H9 (cell line): ENCODE measurements at regions not wholly inside any gene's neighbourhood (a gene's known extent, or its start where the extent isn't known, plus 50 kb on each side); places are given as distances from the start of the nearest gene placed in this dataset.

ENCODE experiments used
- DNase-seq: peaks from one replicate; pipeline ENCODE4 v3.0.0-alpha.2; 2017
- H2AFZ ChIP-seq: one replicate; pipeline ENCODE4 v1.6.1; 2013; ENCODE audit warnings: mild to moderate bottlenecking, low read length, control low read depth, moderate library complexity
- H2AK5ac ChIP-seq: 2 replicates; pipeline ENCODE4 v1.6.1; 2013; ENCODE audit warnings: low read length, control low read depth, mixed read lengths; ENCODE audit not compliant: insufficient read length
- H2BK120ac ChIP-seq: one replicate; pipeline ENCODE4 v1.6.1; 2013; ENCODE audit warnings: low read depth, mild to moderate bottlenecking, low read length, control low read depth, inconsistent platforms; ENCODE audit not compliant: poor library complexity, severe bottlenecking
- H2BK12ac ChIP-seq: 2 replicates; pipeline ENCODE4 v1.6.1; 2013; ENCODE audit warnings: low read length, control low read depth, mixed read lengths, low read depth; ENCODE audit not compliant: insufficient read length
- H2BK15ac ChIP-seq: 2 replicates; pipeline ENCODE4 v1.6.1; 2013; ENCODE audit warnings: low read depth, low read length, control low read depth
- H2BK20ac ChIP-seq: one replicate; pipeline ENCODE4 v1.6.1; 2013; ENCODE audit warnings: low read depth, mild to moderate bottlenecking, low read length, control low read depth, inconsistent platforms; ENCODE audit not compliant: poor library complexity, severe bottlenecking
- H2BK5ac ChIP-seq: 2 replicates; pipeline ENCODE4 v1.6.1; 2013; ENCODE audit warnings: low read length, control low read depth, mixed read lengths; ENCODE audit not compliant: insufficient read length
- H3K14ac ChIP-seq: 2 replicates; pipeline ENCODE4 v1.6.1; 2013; ENCODE audit warnings: low read length, control low read depth; ENCODE audit not compliant: insufficient read depth
- H3K18ac ChIP-seq: 2 replicates; pipeline ENCODE4 v1.6.1; 2013; ENCODE audit warnings: low read depth, mild to moderate bottlenecking, mixed read lengths, low read length, control low read depth; ENCODE audit not compliant: insufficient read length
- H3K23ac ChIP-seq: 2 replicates; pipeline ENCODE4 v1.6.1; 2013; ENCODE audit warnings: low read length, control low read depth, mixed read lengths, low read depth; ENCODE audit not compliant: insufficient read length
- H3K23me2 ChIP-seq: 2 replicates; pipeline ENCODE4 v1.6.1; 2013; ENCODE audit warnings: low read depth, mild to moderate bottlenecking, mixed read lengths, low read length, control low read depth; ENCODE audit not compliant: insufficient read length, poor library complexity, severe bottlenecking
- H3K27ac ChIP-seq: 2 replicates; pipeline ENCODE4 v1.5.1; 2013; ENCODE audit warnings: low read length, control low read depth, mixed read lengths, low read depth; ENCODE audit not compliant: insufficient read length
- H3K27me3 ChIP-seq: 2 replicates; pipeline ENCODE4 v1.6.1; 2013; ENCODE audit warnings: low read length, control low read depth, inconsistent platforms; ENCODE audit not compliant: insufficient read depth
- H3K4ac ChIP-seq: 2 replicates; pipeline ENCODE4 v1.6.1; 2013; ENCODE audit warnings: low read depth, mild to moderate bottlenecking, control low read depth, inconsistent platforms, low read length, moderate library complexity
- H3K4me1 ChIP-seq: 2 replicates; pipeline ENCODE4 v1.6.1; 2013; ENCODE audit warnings: low read length, control low read depth, inconsistent platforms; ENCODE audit not compliant: insufficient read depth
- H3K4me2 ChIP-seq: 2 replicates; pipeline ENCODE4 v1.6.1; 2013; ENCODE audit warnings: low read length, control low read depth, mixed read lengths; ENCODE audit not compliant: insufficient read length, insufficient read depth
- H3K56ac ChIP-seq: 2 replicates; pipeline ENCODE4 v1.6.1; 2013; ENCODE audit warnings: low read depth, mild to moderate bottlenecking, mixed read lengths, low read length, control low read depth; ENCODE audit not compliant: insufficient read length
- H3K79me1 ChIP-seq: 2 replicates; pipeline ENCODE4 v1.6.1; 2013; ENCODE audit warnings: low read depth, mild to moderate bottlenecking, moderate library complexity, low read length, control low read depth, inconsistent platforms; ENCODE audit not compliant: insufficient read depth, poor library complexity, severe bottlenecking
- H3K79me2 ChIP-seq: 2 replicates; pipeline ENCODE4 v1.6.1; 2013; ENCODE audit warnings: low read length, control low read depth, inconsistent platforms; ENCODE audit not compliant: insufficient read depth
- H3K9ac ChIP-seq: 2 replicates; pipeline ENCODE4 v1.6.1; 2013; ENCODE audit warnings: low read length, control low read depth, mixed read lengths; ENCODE audit not compliant: insufficient read length; ENCODE audit errors: extremely low read depth
- H3K9me3 ChIP-seq: one replicate; pipeline ENCODE4 v1.6.1; 2013; ENCODE audit warnings: low read depth, low read length, inconsistent platforms; ENCODE audit not compliant: control insufficient read depth
- H3T11ph ChIP-seq: one replicate; pipeline ENCODE4 v1.6.1; 2013; ENCODE audit warnings: mild to moderate bottlenecking, low read length, control low read depth, inconsistent platforms
- H4K20me1 ChIP-seq: one replicate; pipeline ENCODE4 v1.6.1; 2013; ENCODE audit not compliant: control insufficient read depth, insufficient read length, insufficient read depth
- H4K5ac ChIP-seq: 2 replicates; pipeline ENCODE4 v1.6.1; 2013; ENCODE audit warnings: low read depth, mild to moderate bottlenecking, mixed read lengths, low read length, control low read depth; ENCODE audit not compliant: insufficient read length
- H4K8ac ChIP-seq: replicated peaks from 2 replicates; pipeline ENCODE4 v1.6.1; 2013; ENCODE audit warnings: low read length, control low read depth, mixed read lengths, low read depth; ENCODE audit not compliant: insufficient read length
- H4K91ac ChIP-seq: 2 replicates; pipeline ENCODE4 v1.6.1; 2013; ENCODE audit warnings: low read depth, mild to moderate bottlenecking, moderate library complexity, mixed read lengths, low read length, control low read depth; ENCODE audit not compliant: insufficient read length
- H3K27ac Mint-ChIP-seq, 3 experiments: 2 replicates in 2 of 3; 3 replicates in 1 of 3; pipeline ENCODE4 v1.8.0; 2020 to 2021; ENCODE audit warnings: mixed read lengths in 3 of 3, mild to moderate bottlenecking in 1 of 3, moderate library complexity in 1 of 3
- H3K27me3 Mint-ChIP-seq: 2 replicates; pipeline ENCODE4 v1.8.0; 2021; ENCODE audit warnings: low read depth, mild to moderate bottlenecking, moderate library complexity, mixed read lengths
- H3K36me3 Mint-ChIP-seq, 3 experiments: 2 replicates in 2 of 3; 3 replicates in 1 of 3; pipeline ENCODE4 v1.8.0; 2020 to 2021; ENCODE audit warnings: low read depth in 3 of 3, mixed read lengths in 3 of 3; ENCODE audit not compliant: insufficient read depth in 1 of 3
- H3K4me1 Mint-ChIP-seq, 2 experiments: 2 replicates each; pipeline ENCODE4 v1.8.0; 2020; ENCODE audit warnings: mixed read lengths in 2 of 2
- H3K4me3 Mint-ChIP-seq, 2 experiments: 2 replicates in 1 of 2; 3 replicates in 1 of 2; pipeline ENCODE4 v1.8.0; 2020 to 2021; ENCODE audit warnings: mild to moderate bottlenecking in 2 of 2, mixed read lengths in 2 of 2, moderate library complexity in 1 of 2
- H3K9me3 Mint-ChIP-seq, 2 experiments: 2 replicates in 1 of 2; 3 replicates in 1 of 2; pipeline ENCODE4 v1.8.0; 2020; ENCODE audit warnings: mild to moderate bottlenecking in 2 of 2, mixed read lengths in 2 of 2, moderate library complexity in 1 of 2
- WGBS: extraction: QIAGEN DNeasy Blood & Tissue Kit; methylation state at CpG from one replicate; pipeline ENCODE4 v1.1.7; 2013; ENCODE audit warnings: missing lambda C conversion rate, low lambda C conversion rate, mixed read lengths; ENCODE audit not compliant: insufficient read length; ENCODE audit errors: extremely low coverage; 5-methylcytosine and 5-hydroxymethylcytosine counted together
- TF ChIP-seq, protein P1 (sequence below): fragments of 200-600 bp; sonication (generic); conservative IDR thresholded peaks from 3 replicates; pipeline ENCODE4 v1.8.0; 2021; ENCODE audit warnings: antibody characterized with exemption, mild to moderate bottlenecking

DNA sequence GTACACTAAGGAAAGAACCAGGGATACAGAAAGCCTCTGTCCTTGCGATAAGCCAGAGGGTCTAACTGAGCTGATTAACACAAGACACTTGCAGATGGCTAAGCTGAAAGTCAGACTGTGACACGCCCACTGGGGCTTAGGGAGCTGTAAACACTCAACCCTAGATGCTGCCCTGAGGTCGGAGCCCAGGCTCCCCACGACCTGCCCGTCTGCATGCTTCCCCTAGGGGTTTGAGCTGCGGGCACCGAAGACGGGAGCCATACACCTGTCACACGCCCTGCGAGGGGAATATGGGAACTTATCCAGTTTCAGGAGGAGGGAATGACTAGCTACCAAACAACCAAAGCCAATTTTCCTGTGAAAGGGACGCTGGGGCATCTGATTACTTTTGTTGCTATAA, 96.0 kb downstream of the HTR5A start:
- no CpG with 5 or more reads among the region's 11 CpGs for WGBS
- Histone ChIP-seq H3K23ac (no peak overlapping the region), H2BK15ac (no peak overlapping the region), H2AFZ (no peak overlapping the region), H2BK20ac (no peak overlapping the region), H3K4me2 (no peak overlapping the region), H3K79me2 (no peaks in the 10 kb centered on the region), H4K5ac (no peak overlapping the region), H2AK5ac (no peak overlapping the region), H2BK120ac (no peak overlapping the region), H2BK5ac (no peak overlapping the region), H3K56ac (no peak overlapping the region), H3K9ac (no peak overlapping the region), H3K9me3 (no peaks in the 10 kb centered on the region), H4K8ac (no peak overlapping the region), H4K91ac (no peak overlapping the region), H2BK12ac (no peak overlapping the region), H3K4me1 (no peaks in the 10 kb centered on the region), H3K79me1 (no peaks in the 10 kb centered on the region), H3K4ac (no peak overlapping the region), H3K23me2 (no peaks in the 10 kb centered on the region), H3K27ac (no peak overlapping the region), H3K18ac (no peak overlapping the region), H3T11ph (no peak overlapping the region), H3K27me3 (no peaks in the 10 kb centered on the region), H4K20me1 (no peaks in the 10 kb centered on the region), H3K14ac (no peak overlapping the region)
- Mint-ChIP-seq H3K27me3 (peaks cover 4% of the 10 kb centered on the region), H3K36me3 (no peaks in the 10 kb centered on the region), H3K4me1 (no peaks in the 10 kb centered on the region), H3K4me3 (no peak overlapping the region), H3K27ac (no peak overlapping the region), H3K9me3 (no peaks in the 10 kb centered on the region)
- no peak for DNase-seq
- TF ChIP-seq, protein P1, sequence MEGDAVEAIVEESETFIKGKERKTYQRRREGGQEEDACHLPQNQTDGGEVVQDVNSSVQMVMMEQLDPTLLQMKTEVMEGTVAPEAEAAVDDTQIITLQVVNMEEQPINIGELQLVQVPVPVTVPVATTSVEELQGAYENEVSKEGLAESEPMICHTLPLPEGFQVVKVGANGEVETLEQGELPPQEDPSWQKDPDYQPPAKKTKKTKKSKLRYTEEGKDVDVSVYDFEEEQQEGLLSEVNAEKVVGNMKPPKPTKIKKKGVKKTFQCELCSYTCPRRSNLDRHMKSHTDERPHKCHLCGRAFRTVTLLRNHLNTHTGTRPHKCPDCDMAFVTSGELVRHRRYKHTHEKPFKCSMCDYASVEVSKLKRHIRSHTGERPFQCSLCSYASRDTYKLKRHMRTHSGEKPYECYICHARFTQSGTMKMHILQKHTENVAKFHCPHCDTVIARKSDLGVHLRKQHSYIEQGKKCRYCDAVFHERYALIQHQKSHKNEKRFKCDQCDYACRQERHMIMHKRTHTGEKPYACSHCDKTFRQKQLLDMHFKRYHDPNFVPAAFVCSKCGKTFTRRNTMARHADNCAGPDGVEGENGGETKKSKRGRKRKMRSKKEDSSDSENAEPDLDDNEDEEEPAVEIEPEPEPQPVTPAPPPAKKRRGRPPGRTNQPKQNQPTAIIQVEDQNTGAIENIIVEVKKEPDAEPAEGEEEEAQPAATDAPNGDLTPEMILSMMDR: no peak
